ENCODE measurements at regions not wholly inside any gene's neighbourhood (a gene's known extent, or its start where the extent isn't known, plus 50 kb on each side); places are given as distances from the start of the nearest gene placed in this dataset.
"Not testable (repeated sequence)": the region's sequence is repeated elsewhere in the genome, so short reads cannot be mapped to it uniquely, and the experiment has no call there.

GRCh38 chr11:3453596-3454256, 74.8 kb upstream of the ZNF195 start:
- H3K4me3 ChIP-seq (ENCODE audit: low read depth, low read length); DNase-seq (ENCODE audit: low read depth): not testable (repeated sequence)

GRCh38 chr11:3450822-3451221, 71.9 kb upstream of the ZNF195 start:
- H3K4me3 ChIP-seq (ENCODE audit: low read depth, low read length); DNase-seq (ENCODE audit: low read depth): not testable (repeated sequence)

GRCh38 chr11:3445535-3445934, 66.6 kb upstream of the ZNF195 start:
- H3K4me3 ChIP-seq (ENCODE audit: low read depth, low read length); DNase-seq (ENCODE audit: low read depth): not testable (repeated sequence)

GRCh38 chr11:3444420-3444744, 65.4 kb upstream of the ZNF195 start:
- DNase-seq (ENCODE audit: low read depth); H3K4me3 ChIP-seq (ENCODE audit: low read depth, low read length): not testable (repeated sequence)

GRCh38 chr11:3443700-3444419, 64.9 kb upstream of the ZNF195 start:
- not testable (repeated sequence) for DNase-seq (ENCODE audit: low read depth); H3K4me3 ChIP-seq (ENCODE audit: low read depth, low read length)

GRCh38 chr11:3437441-3437840, 58.5 kb upstream of the ZNF195 start:
- DNase-seq (ENCODE audit: low read depth); H3K4me3 ChIP-seq (ENCODE audit: low read depth, low read length): not testable (repeated sequence)

- H3K4me3 ChIP-seq (ENCODE audit: low read depth, low read length), result no peak overlapping the region
- DNase-seq (ENCODE audit: low read depth), result no peak
These were observed 56.0 kb upstream of the ZNF195 start for GRCh38 chr11:3434976-3435375.

- H3K4me3 ChIP-seq (ENCODE audit: low read depth, low read length); DNase-seq (ENCODE audit: low read depth): not testable (repeated sequence)
These were observed 50.2 kb upstream of the ZNF195 start for GRCh38 chr11:3429191-3429590.

Measured in skeletal muscle cell (primary cell).